ENCODE measurements at regions not wholly inside any gene's neighbourhood (a gene's known extent, or its start where the extent isn't known, plus 50 kb on each side); places are given as distances from the start of the nearest gene placed in this dataset.

GRCh38 chr5:167810573-167810972 lies 480.9 kb upstream of the WWC1 start:
- Histone ChIP-seq H3K4me2 (ENCODE audit: control insufficient read depth, insufficient read depth) (no peak overlapping the region), H3K9me3 (replicated peaks; ENCODE audit: control insufficient read depth, insufficient read depth, low read length) (no peaks in the 10 kb centered on the region), H3K9ac (ENCODE audit: control insufficient read depth, insufficient read depth, low read length) (no peak overlapping the region), H2AFZ (ENCODE audit: control insufficient read depth, low read depth, low read length) (no peak overlapping the region), H3K36me3 (ENCODE audit: control insufficient read depth in 2 of 2, insufficient read depth in 2 of 2, low read length in 1 of 2) (no peaks in the 10 kb centered on the region), H3K79me2 (ENCODE audit: control insufficient read depth, insufficient read depth, low read length) (no peaks in the 10 kb centered on the region), H3K27me3 (replicated peaks in 1 of 2; ENCODE audit: control insufficient read depth in 2 of 2, insufficient read depth in 2 of 2, low read length in 1 of 2) (peaks cover 0 to 3% of the 10 kb centered on the region in 2 experiments; a peak in 1 of 4 replicates), H3K4me3 (no peak overlapping the region), H3K4me1 (ENCODE audit: control insufficient read depth, insufficient read depth, low read length) (no peaks in the 10 kb centered on the region), H3K27ac (ENCODE audit: control insufficient read depth, insufficient read depth) (no peak overlapping the region), H4K20me1 (ENCODE audit: control insufficient read depth, insufficient read depth) (no peaks in the 10 kb centered on the region)
- ChIA-PET SMC1A (ENCODE audit: uncharacterized antibody, unreplicated experiment) (interaction anchor here (1.0 to 1.2 kb wide), 3 partner anchors 9 to 171 kb away, joined by 3 to 5 read pairs (median 4); no protein-coding TSS in a partner anchor), POLR2A (interaction anchor here (0.7 kb wide), 1 partner anchor 315 kb away, joined by 4 read pairs; no protein-coding TSS in a partner anchor), CTCF (interaction anchor here (1.8 kb wide), 1 partner anchor 9 kb away, joined by 6 read pairs; no protein-coding TSS in a partner anchor), RAD21 (ENCODE audit: unreplicated experiment) (no interaction called here)
- intact Hi-C loops (cut with micrococcal nuclease; ENCODE audit: unreplicated experiment) (no loop called here), in situ Hi-C loops (cut with MboI) (no loop called here)
- DNase-seq (ENCODE audit: low read depth, low spot score) (no peak), ATAC-seq (no peak), FAIRE-seq (no peak)
- no TSS peak for BruUV-seq (replicated peaks)
- 47% methylated on average over 2 of the region's 2 CpGs for WGBS (ENCODE audit: insufficient coverage, insufficient replicate concordance, low lambda C conversion rate, missing lambda C conversion rate)
- TF ChIP-seq MTA3 (IDR thresholded peaks at IDR 0.05; ENCODE audit: borderline replicate concordance, low read length) (no peak), POLR2AphosphoS5 (IDR thresholded peaks at IDR 0.05; ENCODE audit: low read length) (no peak), CREM (IDR thresholded peaks at IDR 0.05; ENCODE audit: low read depth) (no peak), CREB1 (IDR thresholded peaks at IDR 0.05; ENCODE audit: low read depth) (no peak), RAD51 (IDR thresholded peaks at IDR 0.05) (no peak), ASH2L (IDR thresholded peaks at IDR 0.05; ENCODE audit: borderline replicate concordance, low read depth) (no peak)

GRCh38 chr5:167812871-167813270 lies 478.6 kb upstream of the WWC1 start:
- no peak for FAIRE-seq
- 43% methylated on average over 4 of the region's 4 CpGs for WGBS (ENCODE audit: insufficient coverage, insufficient replicate concordance, low lambda C conversion rate, missing lambda C conversion rate)
- RAD21 ChIA-PET (ENCODE audit: unreplicated experiment), result no interaction called here
- in situ Hi-C loops (cut with MboI) (no loop called here), intact Hi-C loops (cut with micrococcal nuclease; ENCODE audit: unreplicated experiment) (no loop called here)
- no peak for DNase-seq (ENCODE audit: low read depth, low spot score)
- Histone ChIP-seq H3K27me3 (replicated peaks in 1 of 2; ENCODE audit: control insufficient read depth in 2 of 2, insufficient read depth in 2 of 2, low read length in 1 of 2) (peaks cover 0 to 3% of the 10 kb centered on the region in 2 experiments; a peak in 1 of 4 replicates), H3K9ac (ENCODE audit: control insufficient read depth, insufficient read depth, low read length) (no peak overlapping the region), H4K20me1 (ENCODE audit: control insufficient read depth, insufficient read depth) (no peaks in the 10 kb centered on the region), H3K9me3 (replicated peaks; ENCODE audit: control insufficient read depth, insufficient read depth, low read length) (no peaks in the 10 kb centered on the region), H3K36me3 (ENCODE audit: control insufficient read depth in 2 of 2, insufficient read depth in 2 of 2, low read length in 1 of 2) (no peaks in the 10 kb centered on the region), H3K4me2 (ENCODE audit: control insufficient read depth, insufficient read depth) (no peak overlapping the region), H3K4me1 (ENCODE audit: control insufficient read depth, insufficient read depth, low read length) (no peaks in the 10 kb centered on the region), H3K79me2 (ENCODE audit: control insufficient read depth, insufficient read depth, low read length) (no peaks in the 10 kb centered on the region), H3K4me3 (no peak overlapping the region), H3K27ac (ENCODE audit: control insufficient read depth, insufficient read depth) (no peak overlapping the region), H2AFZ (ENCODE audit: control insufficient read depth, low read depth, low read length) (no peak overlapping the region)
- SMC1A ChIA-PET (ENCODE audit: uncharacterized antibody, unreplicated experiment), result no interaction called here
- CTCF ChIA-PET, result no interaction called here
- POLR2A ChIA-PET, result interaction anchor here (0.6 kb wide), 1 partner anchor 13 kb away, joined by 3 read pairs; no protein-coding TSS in a partner anchor
- BruUV-seq (replicated peaks), result no TSS peak
- no peak for ATAC-seq
- TF ChIP-seq SIN3A (IDR thresholded peaks at IDR 0.05; ENCODE audit: low read depth, low read length) (no peak), IRF4 (IDR thresholded peaks at IDR 0.05; ENCODE audit: low read depth, low read length) (no peak), ZNF384 (IDR thresholded peaks at IDR 0.05; ENCODE audit: borderline replicate concordance, low read depth, low read length) (no peak), JUNB (IDR thresholded peaks at IDR 0.05) (no peak), RCOR1 (conservative IDR thresholded peaks at IDR 0.05; ENCODE audit: low read depth, low read length) (no peak), POU2F2 (IDR thresholded peaks at IDR 0.05; ENCODE audit: borderline replicate concordance, low read depth, low read length) (no peak), HSF1 (IDR thresholded peaks at IDR 0.05; ENCODE audit: low read depth, low read length) (no peak), YY1 (IDR thresholded peaks at IDR 0.05; ENCODE audit: low read depth, low read length) (no peak), ZBTB40 (IDR thresholded peaks at IDR 0.05; ENCODE audit: borderline replicate concordance) (no peak)

Measured in GM12878 (cell line).